ENCODE measurements at regions not wholly inside any gene's neighbourhood (a gene's known extent, or its start where the extent isn't known, plus 50 kb on each side); places are given as distances from the start of the nearest gene placed in this dataset.

DNA sequence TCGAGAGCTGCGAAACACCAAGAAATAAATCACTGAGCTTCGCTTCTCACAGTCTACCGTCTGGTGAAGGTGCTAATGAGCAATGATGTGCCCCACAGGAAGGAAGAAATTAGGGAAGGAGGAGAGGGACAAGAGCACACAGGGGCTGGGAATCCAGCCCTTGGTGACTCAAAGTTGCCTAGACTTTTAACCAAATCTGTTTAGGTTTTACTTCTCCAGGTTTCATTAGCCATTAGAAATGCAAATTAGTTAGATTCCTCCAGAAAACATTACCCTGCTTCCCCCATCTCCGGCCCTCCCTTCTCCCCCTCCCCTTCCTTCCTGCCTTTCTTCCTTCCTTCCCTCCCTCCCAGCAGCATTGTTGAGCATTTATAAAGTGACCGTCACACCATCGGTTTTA lies 59.3 kb upstream of the UBE2E1 start:
- TF ChIP-seq POLR2AphosphoS5 (IDR thresholded peaks at IDR 0.05) (no peak), EZH2 (IDR thresholded peaks at IDR 0.05; ENCODE audit: borderline replicate concordance, insufficient read depth, low read length, poor library complexity, severe bottlenecking) (no peak), SMC3 (conservative IDR thresholded peaks at IDR 0.05; ENCODE audit: poor library complexity) (no peak), EP300 (conservative IDR thresholded peaks at IDR 0.05; ENCODE audit: poor library complexity, severe bottlenecking) (no peak), RAD21 (conservative IDR thresholded peaks at IDR 0.05) (no peak), MXI1 (conservative IDR thresholded peaks at IDR 0.05; ENCODE audit: poor library complexity, severe bottlenecking) (no peak), TAF1 (IDR thresholded peaks at IDR 0.05; ENCODE audit: low read depth) (no peak)
- TF ChIP-seq, protein P1, sequence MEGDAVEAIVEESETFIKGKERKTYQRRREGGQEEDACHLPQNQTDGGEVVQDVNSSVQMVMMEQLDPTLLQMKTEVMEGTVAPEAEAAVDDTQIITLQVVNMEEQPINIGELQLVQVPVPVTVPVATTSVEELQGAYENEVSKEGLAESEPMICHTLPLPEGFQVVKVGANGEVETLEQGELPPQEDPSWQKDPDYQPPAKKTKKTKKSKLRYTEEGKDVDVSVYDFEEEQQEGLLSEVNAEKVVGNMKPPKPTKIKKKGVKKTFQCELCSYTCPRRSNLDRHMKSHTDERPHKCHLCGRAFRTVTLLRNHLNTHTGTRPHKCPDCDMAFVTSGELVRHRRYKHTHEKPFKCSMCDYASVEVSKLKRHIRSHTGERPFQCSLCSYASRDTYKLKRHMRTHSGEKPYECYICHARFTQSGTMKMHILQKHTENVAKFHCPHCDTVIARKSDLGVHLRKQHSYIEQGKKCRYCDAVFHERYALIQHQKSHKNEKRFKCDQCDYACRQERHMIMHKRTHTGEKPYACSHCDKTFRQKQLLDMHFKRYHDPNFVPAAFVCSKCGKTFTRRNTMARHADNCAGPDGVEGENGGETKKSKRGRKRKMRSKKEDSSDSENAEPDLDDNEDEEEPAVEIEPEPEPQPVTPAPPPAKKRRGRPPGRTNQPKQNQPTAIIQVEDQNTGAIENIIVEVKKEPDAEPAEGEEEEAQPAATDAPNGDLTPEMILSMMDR (IDR thresholded peaks at IDR 0.05; ENCODE audit: poor library complexity, severe bottlenecking), result no peak
- TF ChIP-seq, protein P2, sequence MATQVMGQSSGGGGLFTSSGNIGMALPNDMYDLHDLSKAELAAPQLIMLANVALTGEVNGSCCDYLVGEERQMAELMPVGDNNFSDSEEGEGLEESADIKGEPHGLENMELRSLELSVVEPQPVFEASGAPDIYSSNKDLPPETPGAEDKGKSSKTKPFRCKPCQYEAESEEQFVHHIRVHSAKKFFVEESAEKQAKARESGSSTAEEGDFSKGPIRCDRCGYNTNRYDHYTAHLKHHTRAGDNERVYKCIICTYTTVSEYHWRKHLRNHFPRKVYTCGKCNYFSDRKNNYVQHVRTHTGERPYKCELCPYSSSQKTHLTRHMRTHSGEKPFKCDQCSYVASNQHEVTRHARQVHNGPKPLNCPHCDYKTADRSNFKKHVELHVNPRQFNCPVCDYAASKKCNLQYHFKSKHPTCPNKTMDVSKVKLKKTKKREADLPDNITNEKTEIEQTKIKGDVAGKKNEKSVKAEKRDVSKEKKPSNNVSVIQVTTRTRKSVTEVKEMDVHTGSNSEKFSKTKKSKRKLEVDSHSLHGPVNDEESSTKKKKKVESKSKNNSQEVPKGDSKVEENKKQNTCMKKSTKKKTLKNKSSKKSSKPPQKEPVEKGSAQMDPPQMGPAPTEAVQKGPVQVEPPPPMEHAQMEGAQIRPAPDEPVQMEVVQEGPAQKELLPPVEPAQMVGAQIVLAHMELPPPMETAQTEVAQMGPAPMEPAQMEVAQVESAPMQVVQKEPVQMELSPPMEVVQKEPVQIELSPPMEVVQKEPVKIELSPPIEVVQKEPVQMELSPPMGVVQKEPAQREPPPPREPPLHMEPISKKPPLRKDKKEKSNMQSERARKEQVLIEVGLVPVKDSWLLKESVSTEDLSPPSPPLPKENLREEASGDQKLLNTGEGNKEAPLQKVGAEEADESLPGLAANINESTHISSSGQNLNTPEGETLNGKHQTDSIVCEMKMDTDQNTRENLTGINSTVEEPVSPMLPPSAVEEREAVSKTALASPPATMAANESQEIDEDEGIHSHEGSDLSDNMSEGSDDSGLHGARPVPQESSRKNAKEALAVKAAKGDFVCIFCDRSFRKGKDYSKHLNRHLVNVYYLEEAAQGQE (IDR thresholded peaks at IDR 0.05; ENCODE audit: borderline replicate concordance), result no peak

Data from neural cell (in vitro differentiated cells).